ENCODE measurements at regions not wholly inside any gene's neighbourhood (a gene's known extent, or its start where the extent isn't known, plus 50 kb on each side); places are given as distances from the start of the nearest gene placed in this dataset.

DNA sequence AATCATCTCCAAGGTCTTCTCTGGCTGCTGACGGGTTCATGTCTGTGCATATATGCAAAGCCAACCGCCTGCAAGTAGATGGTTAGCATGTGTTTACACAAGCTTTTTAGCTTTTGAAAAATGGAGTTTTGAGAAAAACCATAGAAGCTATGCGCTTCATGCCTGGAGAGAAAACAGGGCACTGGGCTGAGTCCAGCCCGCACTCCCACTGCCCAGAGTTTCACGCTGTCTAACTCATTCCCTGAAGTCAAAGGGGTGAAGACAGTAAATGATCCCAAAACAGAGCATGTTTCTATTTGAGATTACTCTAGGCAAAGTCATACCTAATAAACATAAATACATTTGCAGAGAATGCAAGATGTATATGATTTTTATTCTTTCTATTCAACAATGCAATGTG, 278.8 kb downstream of the IRX2 start:
- no peak for TF ChIP-seq EP300 (IDR thresholded peaks at IDR 0.05)
- TF ChIP-seq POLR2A (IDR thresholded peaks at IDR 0.05): no peak
- WGBS, 2 donors: 75 to 76% methylated on average over 5 of the region's 5 CpGs
- Histone ChIP-seq H3K4me3 (no peak overlapping the region), H3K27me3 (no peaks in the 10 kb centered on the region), H3K36me3 (no peaks in the 10 kb centered on the region), H3K9me3 (no peaks in the 10 kb centered on the region), H3K27ac (no peak overlapping the region), H3K4me1 (no peaks in the 10 kb centered on the region)
- no peak for DNase-seq (ENCODE audit: low spot score in 2 of 2)

DNA sequence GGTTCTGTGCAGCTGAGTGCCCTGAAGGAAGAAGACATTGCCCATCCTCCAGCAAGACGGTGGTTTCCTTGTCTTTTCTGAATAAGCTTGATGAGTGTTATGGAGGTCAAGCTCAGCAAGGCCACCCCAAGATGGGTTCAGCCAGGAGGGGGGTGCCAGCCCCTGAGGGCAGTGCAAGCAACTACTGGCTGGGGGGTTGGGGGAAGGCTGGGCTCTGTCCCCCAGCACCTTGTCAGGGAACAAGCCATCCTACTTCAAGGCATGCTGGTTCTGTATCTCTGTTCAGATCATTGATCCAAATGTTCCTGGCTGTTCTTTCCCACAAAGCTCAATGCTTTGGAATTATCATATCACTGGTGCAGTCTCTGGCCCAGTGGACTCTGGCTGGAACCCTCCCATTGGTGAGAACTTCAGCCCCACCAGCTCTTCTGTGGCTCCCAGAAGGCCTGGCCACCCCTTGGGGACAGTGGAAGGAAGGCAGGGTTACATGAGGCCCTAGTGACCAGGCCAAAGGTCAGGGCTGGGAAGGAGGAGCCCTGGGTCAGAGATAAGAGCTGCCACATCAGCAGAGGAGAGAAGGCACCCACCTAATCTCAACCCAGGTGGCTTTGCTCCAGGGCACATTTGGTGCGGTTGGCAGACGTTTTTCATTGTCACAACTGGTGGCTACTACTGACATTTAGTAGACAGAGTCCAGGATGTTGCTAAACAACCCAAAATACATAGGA, 280.2 kb downstream of the IRX2 start:
- no peaks in the 10 kb centered on the region for H3K27me3 ChIP-seq
- no peaks in the 10 kb centered on the region for H3K36me3 ChIP-seq
- DNase-seq (ENCODE audit: low spot score in 2 of 2): no peak
- H3K27ac ChIP-seq: no peak overlapping the region
- no peaks in the 10 kb centered on the region for H3K4me1 ChIP-seq
- 91 to 94% methylated on average over 3 of the region's 3 CpGs for WGBS, 2 donors
- TF ChIP-seq POLR2A (IDR thresholded peaks at IDR 0.05) (no peak), EP300 (IDR thresholded peaks at IDR 0.05) (no peak)
- TF ChIP-seq, protein P1, sequence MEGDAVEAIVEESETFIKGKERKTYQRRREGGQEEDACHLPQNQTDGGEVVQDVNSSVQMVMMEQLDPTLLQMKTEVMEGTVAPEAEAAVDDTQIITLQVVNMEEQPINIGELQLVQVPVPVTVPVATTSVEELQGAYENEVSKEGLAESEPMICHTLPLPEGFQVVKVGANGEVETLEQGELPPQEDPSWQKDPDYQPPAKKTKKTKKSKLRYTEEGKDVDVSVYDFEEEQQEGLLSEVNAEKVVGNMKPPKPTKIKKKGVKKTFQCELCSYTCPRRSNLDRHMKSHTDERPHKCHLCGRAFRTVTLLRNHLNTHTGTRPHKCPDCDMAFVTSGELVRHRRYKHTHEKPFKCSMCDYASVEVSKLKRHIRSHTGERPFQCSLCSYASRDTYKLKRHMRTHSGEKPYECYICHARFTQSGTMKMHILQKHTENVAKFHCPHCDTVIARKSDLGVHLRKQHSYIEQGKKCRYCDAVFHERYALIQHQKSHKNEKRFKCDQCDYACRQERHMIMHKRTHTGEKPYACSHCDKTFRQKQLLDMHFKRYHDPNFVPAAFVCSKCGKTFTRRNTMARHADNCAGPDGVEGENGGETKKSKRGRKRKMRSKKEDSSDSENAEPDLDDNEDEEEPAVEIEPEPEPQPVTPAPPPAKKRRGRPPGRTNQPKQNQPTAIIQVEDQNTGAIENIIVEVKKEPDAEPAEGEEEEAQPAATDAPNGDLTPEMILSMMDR (IDR thresholded peaks at IDR 0.05): no peak
- H3K9me3 ChIP-seq: no peaks in the 10 kb centered on the region
- H3K4me3 ChIP-seq: no peak overlapping the region

DNA sequence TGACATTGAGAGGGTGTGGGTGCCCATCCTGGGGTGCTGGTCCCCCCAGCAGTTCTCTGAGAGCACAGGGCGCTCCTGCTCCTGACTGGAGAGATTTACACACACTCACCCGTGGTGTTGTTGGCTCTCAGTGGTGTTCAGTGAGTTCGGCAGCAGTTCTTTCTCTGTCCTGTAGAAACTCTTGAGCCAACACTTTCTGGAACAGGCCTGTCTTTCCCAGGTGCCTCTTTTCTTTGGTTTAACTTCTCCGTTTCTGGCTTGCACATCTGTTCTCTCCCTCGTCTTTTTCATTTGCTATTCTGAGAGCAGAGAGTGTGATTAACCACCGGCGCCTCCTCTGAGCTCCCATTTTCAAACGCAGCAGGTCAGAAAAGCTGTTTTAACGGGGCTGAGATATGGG, 284.5 kb downstream of the IRX2 start:
- Histone ChIP-seq H3K27ac (no peak overlapping the region), H3K4me1 (no peaks in the 10 kb centered on the region), H3K36me3 (no peaks in the 10 kb centered on the region), H3K4me3 (no peak overlapping the region), H3K9me3 (no peaks in the 10 kb centered on the region), H3K27me3 (no peaks in the 10 kb centered on the region)
- no peak for DNase-seq (ENCODE audit: low spot score in 2 of 2)
- TF ChIP-seq EP300 (IDR thresholded peaks at IDR 0.05): no peak
- TF ChIP-seq, protein P1 (IDR thresholded peaks at IDR 0.05): no peak
- TF ChIP-seq POLR2A (IDR thresholded peaks at IDR 0.05): no peak
- WGBS, 2 donors: 51 to 53% methylated on average over 9 of the region's 9 CpGs

DNA sequence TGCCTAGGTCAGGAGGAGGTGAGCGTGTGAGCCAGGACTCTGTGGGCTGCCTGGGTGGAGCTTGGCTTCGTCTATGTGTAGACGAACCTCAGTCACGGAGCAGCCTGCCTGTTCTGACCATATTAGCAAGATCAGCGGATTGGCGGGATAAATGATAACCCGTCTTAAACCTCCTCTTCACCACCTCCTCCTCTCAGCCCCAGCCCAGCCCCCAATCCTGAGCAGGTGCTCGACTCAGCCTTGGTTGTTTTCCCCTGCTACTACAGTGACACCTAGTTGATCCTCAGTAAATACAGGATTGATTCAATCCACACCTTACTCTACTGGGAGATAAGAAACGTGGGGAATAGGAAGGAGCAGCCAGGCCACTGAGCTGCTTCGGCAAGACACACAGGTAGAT, 286.1 kb downstream of the IRX2 start:
- Histone ChIP-seq H3K9me3 (no peaks in the 10 kb centered on the region), H3K27me3 (no peaks in the 10 kb centered on the region), H3K4me3 (no peak overlapping the region), H3K27ac (no peak overlapping the region), H3K36me3 (no peaks in the 10 kb centered on the region), H3K4me1 (no peaks in the 10 kb centered on the region)
- no peak for DNase-seq (ENCODE audit: low spot score in 2 of 2)
- WGBS, 2 donors: 70 to 74% methylated on average over 10 of the region's 10 CpGs
- TF ChIP-seq EP300 (IDR thresholded peaks at IDR 0.05) (no peak), POLR2A (IDR thresholded peaks at IDR 0.05) (no peak)
- TF ChIP-seq, protein P1 (IDR thresholded peaks at IDR 0.05): no peak

DNA sequence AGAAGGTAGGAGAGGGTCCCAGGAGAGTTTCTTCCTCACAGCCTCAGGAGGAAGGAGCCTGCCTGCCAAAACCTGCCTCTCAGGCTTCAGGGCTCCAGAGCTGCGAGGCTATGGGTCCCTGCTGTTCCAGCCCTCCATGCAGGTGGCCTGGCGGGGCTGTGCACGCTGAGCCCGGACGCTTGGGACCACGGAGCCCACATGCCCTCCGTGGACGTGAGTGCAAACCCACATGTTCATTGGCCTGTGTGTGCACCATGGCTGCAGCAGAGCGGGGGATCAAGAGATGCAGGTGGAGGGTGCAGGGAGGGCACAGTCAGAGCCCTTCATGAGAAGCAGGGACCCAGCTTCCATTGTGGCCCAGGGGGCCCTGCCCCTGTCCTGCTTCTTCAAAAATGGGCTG, 287.3 kb downstream of the IRX2 start:
- no peaks in the 10 kb centered on the region for H3K27me3 ChIP-seq
- no peaks in the 10 kb centered on the region for H3K4me1 ChIP-seq
- no peaks in the 10 kb centered on the region for H3K36me3 ChIP-seq
- H3K4me3 ChIP-seq: no peak overlapping the region
- H3K27ac ChIP-seq: no peak overlapping the region
- TF ChIP-seq POLR2A (IDR thresholded peaks at IDR 0.05): no peak
- TF ChIP-seq, protein P1 (IDR thresholded peaks at IDR 0.05): no peak
- TF ChIP-seq EP300 (IDR thresholded peaks at IDR 0.05): no peak
- 78 to 88% methylated on average over 8 of the region's 9 CpGs for WGBS, 2 donors
- H3K9me3 ChIP-seq: no peaks in the 10 kb centered on the region
- DNase-seq (ENCODE audit: low spot score in 2 of 2): no peak
